ENCODE measurements at regions not wholly inside any gene's neighbourhood (a gene's known extent, or its start where the extent isn't known, plus 50 kb on each side); places are given as distances from the start of the nearest gene placed in this dataset.

DNA sequence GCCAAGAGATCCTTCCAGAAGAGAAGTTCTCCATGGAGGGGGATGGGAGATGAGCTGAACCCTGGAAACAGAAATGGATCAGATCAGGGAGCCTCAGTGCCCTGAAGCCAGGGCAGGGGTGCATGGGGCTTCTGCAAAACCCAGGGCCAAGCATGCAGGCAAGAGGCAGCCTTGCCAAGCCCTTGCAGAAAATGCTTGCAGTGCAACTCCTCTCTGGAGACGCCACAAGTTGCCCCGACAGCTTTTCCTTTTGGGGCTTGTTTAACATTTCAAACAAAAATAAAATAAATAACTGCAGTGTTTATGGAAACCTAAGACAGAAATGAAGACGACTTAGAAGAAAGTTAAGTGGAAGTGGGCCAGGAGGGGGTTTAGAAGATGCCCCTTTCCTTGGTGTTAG, 177.5 kb upstream of the TNP1 start:
- no peaks in the 10 kb centered on the region for H3K27me3 ChIP-seq (replicated peaks; ENCODE audit: insufficient read depth)
- WGBS: 37% methylated on average over 3 of the region's 3 CpGs

DNA sequence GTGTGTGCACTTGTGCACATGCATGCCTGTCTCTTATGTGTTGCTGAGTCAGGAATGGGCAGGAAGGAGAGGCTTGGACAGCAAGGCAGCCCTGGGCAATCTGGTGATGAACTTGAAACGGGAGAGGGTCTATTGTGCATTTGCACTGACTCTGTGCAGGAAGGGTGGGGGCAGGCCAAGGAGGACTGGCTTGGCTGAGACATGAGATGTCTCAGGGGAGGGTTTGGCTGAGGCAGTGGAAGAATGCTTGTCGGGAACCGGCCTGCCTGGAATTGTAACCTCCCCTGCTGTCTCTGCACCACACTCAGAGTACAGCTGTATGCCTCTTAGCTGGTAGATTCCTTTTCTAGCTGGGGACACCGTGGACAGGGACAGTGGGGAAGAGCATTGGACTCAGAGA, 176.1 kb upstream of the TNP1 start:
- WGBS: 9% methylated on average over 4 of the region's 4 CpGs
- intact Hi-C loops (cut with DNase I): no loop called here
- Histone ChIP-seq H3K36me3 (no peaks in the 10 kb centered on the region), H3K27ac (no peak overlapping the region), H3K4me1 (replicated peaks) (no peaks in the 10 kb centered on the region), H3K9me3 (no peaks in the 10 kb centered on the region), H3K27me3 (replicated peaks; ENCODE audit: insufficient read depth) (no peaks in the 10 kb centered on the region), H3K4me3 (no peak overlapping the region)
- no peak for TF ChIP-seq POLR2A (IDR thresholded peaks at IDR 0.05)
- TF ChIP-seq, protein P1, sequence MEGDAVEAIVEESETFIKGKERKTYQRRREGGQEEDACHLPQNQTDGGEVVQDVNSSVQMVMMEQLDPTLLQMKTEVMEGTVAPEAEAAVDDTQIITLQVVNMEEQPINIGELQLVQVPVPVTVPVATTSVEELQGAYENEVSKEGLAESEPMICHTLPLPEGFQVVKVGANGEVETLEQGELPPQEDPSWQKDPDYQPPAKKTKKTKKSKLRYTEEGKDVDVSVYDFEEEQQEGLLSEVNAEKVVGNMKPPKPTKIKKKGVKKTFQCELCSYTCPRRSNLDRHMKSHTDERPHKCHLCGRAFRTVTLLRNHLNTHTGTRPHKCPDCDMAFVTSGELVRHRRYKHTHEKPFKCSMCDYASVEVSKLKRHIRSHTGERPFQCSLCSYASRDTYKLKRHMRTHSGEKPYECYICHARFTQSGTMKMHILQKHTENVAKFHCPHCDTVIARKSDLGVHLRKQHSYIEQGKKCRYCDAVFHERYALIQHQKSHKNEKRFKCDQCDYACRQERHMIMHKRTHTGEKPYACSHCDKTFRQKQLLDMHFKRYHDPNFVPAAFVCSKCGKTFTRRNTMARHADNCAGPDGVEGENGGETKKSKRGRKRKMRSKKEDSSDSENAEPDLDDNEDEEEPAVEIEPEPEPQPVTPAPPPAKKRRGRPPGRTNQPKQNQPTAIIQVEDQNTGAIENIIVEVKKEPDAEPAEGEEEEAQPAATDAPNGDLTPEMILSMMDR (IDR thresholded peaks at IDR 0.05): no peak
- no peak for TF ChIP-seq POLR2AphosphoS5 (IDR thresholded peaks at IDR 0.05)
- no peak for DNase-seq (ENCODE audit: low spot score)

More for the DNA sequence above, 177.5 kb upstream of the TNP1 start:
- TF ChIP-seq POLR2A (IDR thresholded peaks at IDR 0.05): no peak
- TF ChIP-seq POLR2AphosphoS5 (IDR thresholded peaks at IDR 0.05): no peak
- TF ChIP-seq, protein P1 (IDR thresholded peaks at IDR 0.05): no peak
- Histone ChIP-seq H3K36me3 (no peaks in the 10 kb centered on the region), H3K27ac (no peak overlapping the region), H3K4me3 (no peak overlapping the region), H3K4me1 (replicated peaks) (no peaks in the 10 kb centered on the region), H3K9me3 (no peaks in the 10 kb centered on the region)
- no peak for DNase-seq (ENCODE audit: low spot score)
- intact Hi-C loops (cut with DNase I): no loop called here

DNA sequence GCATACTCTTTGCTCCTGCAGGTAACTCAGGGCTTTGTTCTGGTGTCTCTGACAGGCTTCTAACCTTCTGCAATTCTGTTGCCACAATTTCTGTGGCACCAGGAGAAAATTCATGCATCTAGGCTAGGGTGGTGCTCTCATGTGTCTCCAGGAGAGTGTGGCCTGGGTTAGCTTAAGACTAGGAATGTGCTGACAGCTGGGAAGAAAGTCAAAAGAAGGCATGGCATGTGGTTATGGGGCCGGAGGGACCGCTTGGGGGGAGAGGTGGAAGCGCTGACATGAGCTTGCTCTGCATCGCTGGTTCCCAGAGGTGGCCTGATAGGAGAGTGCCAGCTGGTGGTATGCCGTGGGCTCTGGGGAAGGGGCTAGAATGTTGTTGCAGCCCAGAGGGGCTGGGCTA, 173.3 kb upstream of the TNP1 start:
- Histone ChIP-seq H3K4me3 (no peak overlapping the region), H3K4me1 (replicated peaks) (no peaks in the 10 kb centered on the region), H3K27me3 (replicated peaks; ENCODE audit: insufficient read depth) (peaks cover 4% of the 10 kb centered on the region), H3K27ac (no peak overlapping the region), H3K36me3 (no peaks in the 10 kb centered on the region), H3K9me3 (no peaks in the 10 kb centered on the region)
- DNase-seq (ENCODE audit: low spot score): no peak
- intact Hi-C loops (cut with DNase I): no loop called here
- TF ChIP-seq POLR2A (IDR thresholded peaks at IDR 0.05) (no peak), POLR2AphosphoS5 (IDR thresholded peaks at IDR 0.05) (no peak)
- TF ChIP-seq, protein P1 (IDR thresholded peaks at IDR 0.05): no peak
- 86% methylated on average over 5 of the region's 5 CpGs for WGBS

DNA sequence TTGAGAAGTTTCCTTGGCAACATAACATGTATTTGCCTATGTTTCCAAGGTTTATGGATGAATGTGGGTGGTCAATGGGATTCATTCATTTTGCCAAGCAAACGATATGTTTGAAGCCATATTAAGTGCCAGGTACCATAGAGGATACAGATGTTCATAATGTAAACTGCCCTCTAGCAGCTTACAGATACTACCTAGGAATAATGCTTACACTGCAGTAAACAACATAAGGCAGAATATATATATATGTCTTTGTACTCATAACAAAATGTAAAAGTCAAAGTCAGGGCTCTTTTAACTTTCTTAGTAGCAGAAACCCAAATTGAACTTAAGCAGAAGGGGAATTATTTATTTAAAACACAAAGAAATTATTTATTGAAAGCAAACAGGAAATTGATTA, 171.6 kb upstream of the TNP1 start:
- H3K4me3 ChIP-seq: no peak overlapping the region
- no peak for DNase-seq (ENCODE audit: low spot score)
- H3K27ac ChIP-seq: no peak overlapping the region
- peaks cover 4% of the 10 kb centered on the region for H3K27me3 ChIP-seq (replicated peaks; ENCODE audit: insufficient read depth)
- intact Hi-C loops (cut with DNase I): no loop called here
- H3K4me1 ChIP-seq (replicated peaks): no peaks in the 10 kb centered on the region
- no peaks in the 10 kb centered on the region for H3K36me3 ChIP-seq
- H3K9me3 ChIP-seq: no peaks in the 10 kb centered on the region
- WGBS: 32% methylated on average over 1 of the region's 1 CpG
- TF ChIP-seq, protein P1 (IDR thresholded peaks at IDR 0.05): no peak
- TF ChIP-seq POLR2A (IDR thresholded peaks at IDR 0.05) (no peak), POLR2AphosphoS5 (IDR thresholded peaks at IDR 0.05) (no peak)

DNA sequence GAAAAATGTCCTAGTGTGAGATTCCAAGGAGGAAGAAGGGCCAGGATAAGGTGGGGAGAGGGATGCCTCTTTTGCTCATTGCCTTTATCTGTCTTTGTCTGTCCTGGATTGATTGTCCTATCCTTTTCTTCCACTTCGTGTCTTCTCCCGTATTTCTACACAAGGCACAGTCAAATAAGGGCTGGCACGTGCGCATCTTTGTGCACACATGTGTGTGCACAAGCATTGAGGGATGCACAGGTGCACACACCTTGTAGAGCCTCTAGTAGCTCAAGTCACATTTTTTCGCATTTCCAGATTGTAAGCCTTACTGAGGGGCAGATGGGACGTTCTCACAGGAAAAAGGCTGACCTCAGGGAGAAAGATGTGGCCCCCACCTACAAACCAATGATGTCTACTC, 170.2 kb upstream of the TNP1 start:
- intact Hi-C loops (cut with DNase I): no loop called here

More for the DNA sequence above, 170.2 kb upstream of the TNP1 start:
- no peak overlapping the region for H3K4me3 ChIP-seq
- no peaks in the 10 kb centered on the region for H3K36me3 ChIP-seq
- WGBS: 95% methylated on average over 6 of the region's 6 CpGs
- no peaks in the 10 kb centered on the region for H3K9me3 ChIP-seq
- H3K27me3 ChIP-seq (replicated peaks; ENCODE audit: insufficient read depth): peaks cover 4% of the 10 kb centered on the region
- TF ChIP-seq POLR2A (IDR thresholded peaks at IDR 0.05): no peak
- TF ChIP-seq, protein P1 (IDR thresholded peaks at IDR 0.05): no peak
- no peak for TF ChIP-seq POLR2AphosphoS5 (IDR thresholded peaks at IDR 0.05)
- H3K27ac ChIP-seq: no peak overlapping the region
- H3K4me1 ChIP-seq (replicated peaks): no peaks in the 10 kb centered on the region
- no peak for DNase-seq (ENCODE audit: low spot score)

Measured in prostate gland (tissue), 2 donors.